Neural cell (in vitro differentiated cells): ENCODE measurements at regions not wholly inside any gene's neighbourhood (a gene's known extent, or its start where the extent isn't known, plus 50 kb on each side); places are given as distances from the start of the nearest gene placed in this dataset.

Experiments
- H2AFZ ChIP-seq: fragments of 200-600, 300-800 bp; sonication (generic), shearing (Covaris generic); 2 replicates; pipeline ENCODE4 v1.6.0; 2014; ENCODE audit warnings: low read depth, mild to moderate bottlenecking, antibody characterized with exemption, low read length, moderate library complexity
- H3F3A ChIP-seq: fragments of 200-600 bp; shearing (Covaris generic); 2 replicates; pipeline ENCODE4 v1.6.1; 2016; ENCODE audit warnings: mild to moderate bottlenecking, moderate library complexity, mixed read lengths, antibody characterized with exemption, low read length; ENCODE audit not compliant: insufficient read depth, poor library complexity, severe bottlenecking
- H3K27ac ChIP-seq: fragments of 200-600, 300-800 bp; sonication (generic), shearing (Covaris generic); 2 replicates; pipeline ENCODE4 v1.5.1; 2014; ENCODE audit warnings: mild to moderate bottlenecking, low read length, moderate library complexity
- H3K27me3 ChIP-seq: fragments of 300-800, 200-600 bp; sonication (generic), shearing (Covaris generic); 2 replicates; pipeline ENCODE4 v1.6.0; 2014; ENCODE audit warnings: mild to moderate bottlenecking, low read depth, low read length, moderate library complexity; ENCODE audit not compliant: insufficient read depth
- H3K36me3 ChIP-seq: fragments of 300-800, 200-600 bp; sonication (generic), shearing (Covaris generic); 2 replicates; pipeline ENCODE4 v1.5.1; 2014; ENCODE audit warnings: mild to moderate bottlenecking, antibody characterized with exemption, low read length, moderate library complexity; ENCODE audit not compliant: insufficient read depth
- H3K4me2 ChIP-seq: fragments of 300-800, 200-600 bp; sonication (generic), shearing (Covaris generic); 2 replicates; pipeline ENCODE4 v1.6.0; 2014; ENCODE audit warnings: mild to moderate bottlenecking, low read length
- H3K4me3 ChIP-seq: fragments of 300-800, 200-600 bp; sonication (generic), shearing (Covaris generic); 2 replicates; pipeline ENCODE4 v1.5.1; 2014; ENCODE audit warnings: mild to moderate bottlenecking, low read length, moderate library complexity
- H3K79me2 ChIP-seq: fragments of 200-600 bp; shearing (Covaris generic); replicated peaks from 2 replicates; pipeline ENCODE4 v1.6.0; 2014; ENCODE audit warnings: mild to moderate bottlenecking, low read length, moderate library complexity; ENCODE audit not compliant: insufficient read depth
- H3K9ac ChIP-seq: fragments of 300-800, 200-600 bp; sonication (generic), shearing (Covaris generic); 2 replicates; pipeline ENCODE4 v1.6.1; 2016; ENCODE audit warnings: mild to moderate bottlenecking, low read length, mixed read lengths
- H3K9me2 ChIP-seq: fragments of 200-600 bp; shearing (Covaris generic); 2 replicates; pipeline ENCODE4 v1.6.1; 2016; ENCODE audit warnings: mild to moderate bottlenecking, low read length, mixed read lengths; ENCODE audit not compliant: insufficient read depth
- H3K9me3 ChIP-seq: fragments of 200-600, 300-800 bp; sonication (generic), shearing (Covaris generic); 2 replicates; pipeline ENCODE4 v1.6.1; 2016; ENCODE audit warnings: mild to moderate bottlenecking, mixed run types, low read length, moderate library complexity, mixed read lengths
- H4K20me1 ChIP-seq: fragments of 200-600 bp; shearing (Covaris generic); 2 replicates; pipeline ENCODE4 v1.6.1; 2016; ENCODE audit warnings: mild to moderate bottlenecking, mixed run types; ENCODE audit not compliant: insufficient read depth
- EP300 ChIP-seq: fragments of 450-650 bp; conservative IDR thresholded peaks from 2 replicates; pipeline ENCODE4 v1.6.1; 2014; ENCODE audit warnings: antibody characterized with exemption, mild to moderate bottlenecking, moderate library complexity; ENCODE audit not compliant: poor library complexity, severe bottlenecking
- EZH2 ChIP-seq: fragments of 200-600, 300-800 bp; shearing (Covaris generic), sonication (generic); IDR thresholded peaks from 2 replicates; pipeline ENCODE4 v1.6.1; 2014; ENCODE audit warnings: antibody characterized with exemption, low read length, borderline replicate concordance, mild to moderate bottlenecking; ENCODE audit not compliant: insufficient read depth, poor library complexity, severe bottlenecking
- MXI1 ChIP-seq: fragments of 450-650 bp; conservative IDR thresholded peaks from 2 replicates; pipeline ENCODE4 v1.6.1; 2014; ENCODE audit warnings: antibody characterized with exemption, mild to moderate bottlenecking; ENCODE audit not compliant: poor library complexity, severe bottlenecking
- POLR2AphosphoS5 ChIP-seq: IDR thresholded peaks from 2 replicates; pipeline ENCODE4 v1.6.1; 2012
- RAD21 ChIP-seq: fragments of 450-650 bp; conservative IDR thresholded peaks from 2 replicates; pipeline ENCODE4 v1.6.1; 2014; ENCODE audit warnings: antibody characterized with exemption, mild to moderate bottlenecking, moderate library complexity
- SMC3 ChIP-seq: fragments of 450-650 bp; conservative IDR thresholded peaks from 2 replicates; pipeline ENCODE4 v1.6.1; 2014; ENCODE audit warnings: antibody characterized with exemption, mild to moderate bottlenecking, moderate library complexity; ENCODE audit not compliant: poor library complexity
- TAF1 ChIP-seq: IDR thresholded peaks from 2 replicates; pipeline ENCODE4 v1.6.1; 2012; ENCODE audit warnings: low read depth
- TF ChIP-seq, protein P1 (sequence below): fragments of 450-650 bp; IDR thresholded peaks from 2 replicates; pipeline ENCODE4 v1.5.1; 2014; ENCODE audit warnings: antibody characterized with exemption, mild to moderate bottlenecking, moderate library complexity; ENCODE audit not compliant: poor library complexity, severe bottlenecking
- TF ChIP-seq, protein P2 (sequence below): IDR thresholded peaks from 2 replicates; pipeline ENCODE4 v1.6.1; 2012; ENCODE audit warnings: borderline replicate concordance

DNA sequence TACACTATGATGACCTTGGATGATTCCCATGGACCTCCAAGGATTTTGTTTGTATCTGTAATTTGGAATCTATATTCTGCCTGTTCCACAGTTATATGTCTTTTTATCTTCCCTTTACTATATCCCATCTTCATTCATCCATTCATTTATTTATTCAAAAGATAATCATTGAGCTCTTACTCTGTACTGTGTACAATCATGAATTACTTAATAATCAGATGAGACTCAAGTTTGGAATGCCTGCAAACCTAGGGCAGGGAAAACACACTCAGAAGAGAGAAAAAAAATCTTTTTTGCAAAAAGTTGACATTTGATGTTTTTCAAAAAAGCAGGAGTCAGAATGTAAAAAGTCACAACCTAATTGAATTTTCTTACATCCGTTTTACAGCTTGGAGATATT is 170.2 kb upstream of the GNAI1 start:
- Histone ChIP-seq H4K20me1 (no peaks in the 10 kb centered on the region), H3K9me2 (no peaks in the 10 kb centered on the region), H3F3A (no peaks in the 10 kb centered on the region), H3K9me3 (no peaks in the 10 kb centered on the region), H2AFZ (no peak overlapping the region), H3K79me2 (no peaks in the 10 kb centered on the region), H3K36me3 (no peaks in the 10 kb centered on the region), H3K4me2 (no peak overlapping the region), H3K27ac (no peak overlapping the region), H3K27me3 (no peaks in the 10 kb centered on the region), H3K9ac (no peak overlapping the region), H3K4me3 (no peak overlapping the region)
- TF ChIP-seq SMC3: no peak
- no peak for TF ChIP-seq EP300

DNA sequence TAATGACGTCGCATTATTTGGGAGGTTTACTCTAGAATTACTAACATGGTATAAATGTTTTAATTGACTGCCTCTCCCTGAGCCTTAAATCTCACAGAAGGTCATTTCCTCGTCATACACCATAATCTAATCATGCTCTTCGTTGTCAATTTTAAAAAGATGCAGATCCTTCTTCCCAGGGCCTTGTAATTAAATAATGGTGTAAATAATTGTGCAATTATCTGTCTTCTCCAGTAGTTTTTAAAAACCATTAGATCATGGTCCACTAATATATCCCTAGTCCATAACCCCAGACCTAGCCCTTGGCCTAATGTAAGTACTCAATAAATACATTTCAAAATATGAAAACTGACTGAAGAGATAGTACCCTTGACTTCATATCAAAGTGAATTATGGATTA is 181.5 kb upstream of the GNAI1 start:
- H3K27ac ChIP-seq: no peak overlapping the region
- H3K4me3 ChIP-seq: no peak overlapping the region

More for the DNA sequence above, 181.5 kb upstream of the GNAI1 start:
- Histone ChIP-seq H3F3A (no peaks in the 10 kb centered on the region), H3K9ac (no peak overlapping the region), H3K4me2 (no peak overlapping the region), H3K9me3 (no peaks in the 10 kb centered on the region), H3K9me2 (no peaks in the 10 kb centered on the region), H2AFZ (no peak overlapping the region), H4K20me1 (no peaks in the 10 kb centered on the region), H3K36me3 (no peaks in the 10 kb centered on the region), H3K27me3 (no peaks in the 10 kb centered on the region), H3K79me2 (no peaks in the 10 kb centered on the region)
- TF ChIP-seq POLR2AphosphoS5: no peak
- no peak for TF ChIP-seq SMC3
- TF ChIP-seq, protein P1, sequence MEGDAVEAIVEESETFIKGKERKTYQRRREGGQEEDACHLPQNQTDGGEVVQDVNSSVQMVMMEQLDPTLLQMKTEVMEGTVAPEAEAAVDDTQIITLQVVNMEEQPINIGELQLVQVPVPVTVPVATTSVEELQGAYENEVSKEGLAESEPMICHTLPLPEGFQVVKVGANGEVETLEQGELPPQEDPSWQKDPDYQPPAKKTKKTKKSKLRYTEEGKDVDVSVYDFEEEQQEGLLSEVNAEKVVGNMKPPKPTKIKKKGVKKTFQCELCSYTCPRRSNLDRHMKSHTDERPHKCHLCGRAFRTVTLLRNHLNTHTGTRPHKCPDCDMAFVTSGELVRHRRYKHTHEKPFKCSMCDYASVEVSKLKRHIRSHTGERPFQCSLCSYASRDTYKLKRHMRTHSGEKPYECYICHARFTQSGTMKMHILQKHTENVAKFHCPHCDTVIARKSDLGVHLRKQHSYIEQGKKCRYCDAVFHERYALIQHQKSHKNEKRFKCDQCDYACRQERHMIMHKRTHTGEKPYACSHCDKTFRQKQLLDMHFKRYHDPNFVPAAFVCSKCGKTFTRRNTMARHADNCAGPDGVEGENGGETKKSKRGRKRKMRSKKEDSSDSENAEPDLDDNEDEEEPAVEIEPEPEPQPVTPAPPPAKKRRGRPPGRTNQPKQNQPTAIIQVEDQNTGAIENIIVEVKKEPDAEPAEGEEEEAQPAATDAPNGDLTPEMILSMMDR: no peak
- TF ChIP-seq RAD21: no peak
- no peak for TF ChIP-seq EZH2
- TF ChIP-seq EP300: no peak
- TF ChIP-seq TAF1: no peak
- no peak for TF ChIP-seq MXI1
- TF ChIP-seq, protein P2, sequence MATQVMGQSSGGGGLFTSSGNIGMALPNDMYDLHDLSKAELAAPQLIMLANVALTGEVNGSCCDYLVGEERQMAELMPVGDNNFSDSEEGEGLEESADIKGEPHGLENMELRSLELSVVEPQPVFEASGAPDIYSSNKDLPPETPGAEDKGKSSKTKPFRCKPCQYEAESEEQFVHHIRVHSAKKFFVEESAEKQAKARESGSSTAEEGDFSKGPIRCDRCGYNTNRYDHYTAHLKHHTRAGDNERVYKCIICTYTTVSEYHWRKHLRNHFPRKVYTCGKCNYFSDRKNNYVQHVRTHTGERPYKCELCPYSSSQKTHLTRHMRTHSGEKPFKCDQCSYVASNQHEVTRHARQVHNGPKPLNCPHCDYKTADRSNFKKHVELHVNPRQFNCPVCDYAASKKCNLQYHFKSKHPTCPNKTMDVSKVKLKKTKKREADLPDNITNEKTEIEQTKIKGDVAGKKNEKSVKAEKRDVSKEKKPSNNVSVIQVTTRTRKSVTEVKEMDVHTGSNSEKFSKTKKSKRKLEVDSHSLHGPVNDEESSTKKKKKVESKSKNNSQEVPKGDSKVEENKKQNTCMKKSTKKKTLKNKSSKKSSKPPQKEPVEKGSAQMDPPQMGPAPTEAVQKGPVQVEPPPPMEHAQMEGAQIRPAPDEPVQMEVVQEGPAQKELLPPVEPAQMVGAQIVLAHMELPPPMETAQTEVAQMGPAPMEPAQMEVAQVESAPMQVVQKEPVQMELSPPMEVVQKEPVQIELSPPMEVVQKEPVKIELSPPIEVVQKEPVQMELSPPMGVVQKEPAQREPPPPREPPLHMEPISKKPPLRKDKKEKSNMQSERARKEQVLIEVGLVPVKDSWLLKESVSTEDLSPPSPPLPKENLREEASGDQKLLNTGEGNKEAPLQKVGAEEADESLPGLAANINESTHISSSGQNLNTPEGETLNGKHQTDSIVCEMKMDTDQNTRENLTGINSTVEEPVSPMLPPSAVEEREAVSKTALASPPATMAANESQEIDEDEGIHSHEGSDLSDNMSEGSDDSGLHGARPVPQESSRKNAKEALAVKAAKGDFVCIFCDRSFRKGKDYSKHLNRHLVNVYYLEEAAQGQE: no peak
